CD14-positive monocyte (primary cell): ENCODE measurements at regions not wholly inside any gene's neighbourhood (a gene's known extent, or its start where the extent isn't known, plus 50 kb on each side); places are given as distances from the start of the nearest gene placed in this dataset.

Source experiments
- DNase-seq, 3 donors: peaks; one replicate each; pipeline ENCODE4 v3.0.0-alpha.2; 2011 to 2022
- H2AFZ ChIP-seq: 2 replicates; pipeline ENCODE4 v1.6.0; 2012; ENCODE audit warnings: mild to moderate bottlenecking, low read depth, low read length, inconsistent platforms; ENCODE audit not compliant: insufficient read depth, poor library complexity, severe bottlenecking
- H3K27ac ChIP-seq, 2 donors: 1 replicate in 1 of 2; 2 replicates in 1 of 2; pipeline ENCODE4 v1.5.1; 2012 to 2013; ENCODE audit warnings: low read length in 2 of 2, control low read depth in 1 of 2, inconsistent platforms in 1 of 2, low read depth in 1 of 2, mild to moderate bottlenecking in 1 of 2
- H3K27me3 ChIP-seq, 2 donors: one replicate each; pipeline versions ENCODE4 v1.6.0 to v1.6.1; 2011 to 2013; ENCODE audit warnings: low read length in 2 of 2; ENCODE audit not compliant: control insufficient read depth in 2 of 2, insufficient read depth in 2 of 2
- H3K36me3 ChIP-seq, 2 donors: replicated peaks in 1 of 2; 1 replicate in 1 of 2; 2 replicates in 1 of 2; pipeline versions ENCODE4 v1.5.1 to v1.6.1; 2012 to 2013; ENCODE audit warnings: low read length in 2 of 2, control low read depth in 1 of 2, inconsistent platforms in 1 of 2, mild to moderate bottlenecking in 1 of 2; ENCODE audit not compliant: insufficient read depth in 2 of 2, control insufficient read depth in 1 of 2
- H3K4me1 ChIP-seq, 2 donors: 1 replicate in 1 of 2; 2 replicates in 1 of 2; pipeline versions ENCODE4 v1.5.1 to v1.6.1; 2012 to 2013; ENCODE audit warnings: low read length in 2 of 2, control low read depth in 1 of 2, inconsistent platforms in 1 of 2, mild to moderate bottlenecking in 1 of 2, moderate library complexity in 1 of 2; ENCODE audit not compliant: insufficient read depth in 2 of 2, control insufficient read depth in 1 of 2
- H3K4me2 ChIP-seq: replicated peaks from 2 replicates; pipeline ENCODE3; 2012; ENCODE audit warnings: low read length, moderate library complexity, mild to moderate bottlenecking; ENCODE audit not compliant: poor library complexity, severe bottlenecking; ENCODE audit errors: extremely low read depth
- H3K4me3 ChIP-seq, 3 experiments: fragments of 200-600 bp in 1 of 3; sonication (generic) in 1 of 3; replicated peaks in 1 of 3; 1 replicate in 2 of 3; 2 replicates in 1 of 3; pipeline ENCODE4 v1.5.1; 2011 to 2013; ENCODE audit warnings: low read length in 3 of 3, mild to moderate bottlenecking in 3 of 3, control low read depth in 2 of 3, low read depth in 2 of 3, inconsistent platforms in 1 of 3, moderate library complexity in 1 of 3
- H3K79me2 ChIP-seq: 2 replicates; pipeline ENCODE4 v1.6.0; 2012; ENCODE audit warnings: mild to moderate bottlenecking, control low read depth, inconsistent platforms, low read length, moderate library complexity; ENCODE audit not compliant: insufficient read depth
- H3K9ac ChIP-seq: 2 replicates; pipeline ENCODE4 v1.6.0; 2017; ENCODE audit warnings: low read length, mild to moderate bottlenecking; ENCODE audit not compliant: insufficient read depth, poor library complexity, severe bottlenecking
- H3K9me3 ChIP-seq, 2 donors: replicated peaks in 1 of 2; 1 replicate in 1 of 2; 2 replicates in 1 of 2; pipeline versions ENCODE4 v1.5.1 to v1.6.1; 2012 to 2013; ENCODE audit warnings: low read length in 2 of 2, control low read depth in 1 of 2; ENCODE audit not compliant: control insufficient read depth in 1 of 2, insufficient read depth in 1 of 2
- H4K20me1 ChIP-seq: 2 replicates; pipeline ENCODE4 v1.6.0; 2012; ENCODE audit warnings: mild to moderate bottlenecking, low read length, control low read depth, moderate library complexity; ENCODE audit not compliant: insufficient read depth
- H3K27ac Mint-ChIP-seq, 7 donors: one replicate each; pipeline ENCODE4 v1.8.0; 2020; ENCODE audit warnings: mild to moderate bottlenecking in 7 of 7, mixed read lengths in 7 of 7, moderate library complexity in 6 of 7, inconsistent platforms in 2 of 7
- H3K27me3 Mint-ChIP-seq, 3 donors: one replicate each; pipeline ENCODE4 v1.8.0; 2021 to 2022; ENCODE audit warnings: low read depth in 3 of 3, mild to moderate bottlenecking in 3 of 3, mixed read lengths in 3 of 3, moderate library complexity in 3 of 3, inconsistent platforms in 1 of 3
- H3K36me3 Mint-ChIP-seq, 2 donors: one replicate each; pipeline ENCODE4 v1.8.0; 2020; ENCODE audit warnings: mixed read lengths in 2 of 2, inconsistent platforms in 1 of 2, mild to moderate bottlenecking in 1 of 2
- H3K4me1 Mint-ChIP-seq: one replicate; pipeline ENCODE4 v1.8.0; 2020; ENCODE audit warnings: mild to moderate bottlenecking, mixed read lengths
- H3K4me3 Mint-ChIP-seq, 2 donors: one replicate each; pipeline ENCODE4 v1.8.0; 2020; ENCODE audit warnings: mild to moderate bottlenecking in 2 of 2, mixed read lengths in 2 of 2, moderate library complexity in 1 of 2
- H3K9me3 Mint-ChIP-seq, 7 donors: one replicate each; pipeline ENCODE4 v1.8.0; 2020 to 2022; ENCODE audit warnings: mixed read lengths in 7 of 7, mild to moderate bottlenecking in 6 of 7, moderate library complexity in 6 of 7, inconsistent platforms in 2 of 7
- WGBS: methylation state at CpG from one replicate; pipeline ENCODE4 v1.1.5; 2013; ENCODE audit warnings: missing lambda C conversion rate; ENCODE audit not compliant: insufficient coverage; 5-methylcytosine and 5-hydroxymethylcytosine counted together
- intact Hi-C, 2 donors: fragments of 100-400 bp; cut with micrococcal nuclease; formaldehyde crosslinking; loops; one replicate each; pipeline versions ENCODE4 v1.15.0 to v1.15.1; 2023
- TF ChIP-seq, protein P1 (sequence below): fragments of 200-600 bp; IDR thresholded peaks from one replicate; pipeline ENCODE4 v1.8.0; 2022; ENCODE audit warnings: antibody characterized with exemption, mild to moderate bottlenecking

DNA sequence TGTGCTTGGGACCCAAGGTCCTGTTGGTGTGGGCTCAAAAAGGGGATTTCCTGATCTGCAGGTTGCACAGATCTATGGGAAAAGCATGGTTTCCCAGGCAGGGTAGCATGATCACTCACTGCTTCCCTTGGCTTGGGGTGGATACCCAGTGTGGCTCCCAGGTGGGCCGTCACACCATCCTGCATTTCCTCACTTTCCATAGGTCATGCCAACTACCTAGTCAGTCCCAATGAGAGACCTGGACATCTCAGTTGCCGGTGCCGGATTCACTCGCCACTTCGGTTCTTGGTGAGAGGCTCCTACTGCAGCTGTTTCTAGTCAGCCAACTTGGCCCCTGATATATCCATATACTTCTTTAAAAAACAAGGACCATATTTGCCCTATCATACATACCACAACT lies 503.0 kb downstream of the PCDH17 start:
- Histone ChIP-seq H3K36me3 (no peaks in the 10 kb centered on the region), H3K4me3 (no peak overlapping the region), H3K79me2 (no peaks in the 10 kb centered on the region), H2AFZ (no peak overlapping the region), H3K9ac (no peak overlapping the region), H4K20me1 (no peaks in the 10 kb centered on the region), H3K9me3 (peaks cover 5 to 17% of the 10 kb centered on the region in 2 donors), H3K4me1 (no peaks in the 10 kb centered on the region), H3K27ac (no peak overlapping the region), H3K27me3 (no peaks in the 10 kb centered on the region), H3K4me2 (no peak overlapping the region)
- intact Hi-C loops: no loop called here
- H3K27me3 Mint-ChIP-seq: no peaks in the 10 kb centered on the region
- H3K27ac Mint-ChIP-seq: no peak overlapping the region
- TF ChIP-seq, protein P1, sequence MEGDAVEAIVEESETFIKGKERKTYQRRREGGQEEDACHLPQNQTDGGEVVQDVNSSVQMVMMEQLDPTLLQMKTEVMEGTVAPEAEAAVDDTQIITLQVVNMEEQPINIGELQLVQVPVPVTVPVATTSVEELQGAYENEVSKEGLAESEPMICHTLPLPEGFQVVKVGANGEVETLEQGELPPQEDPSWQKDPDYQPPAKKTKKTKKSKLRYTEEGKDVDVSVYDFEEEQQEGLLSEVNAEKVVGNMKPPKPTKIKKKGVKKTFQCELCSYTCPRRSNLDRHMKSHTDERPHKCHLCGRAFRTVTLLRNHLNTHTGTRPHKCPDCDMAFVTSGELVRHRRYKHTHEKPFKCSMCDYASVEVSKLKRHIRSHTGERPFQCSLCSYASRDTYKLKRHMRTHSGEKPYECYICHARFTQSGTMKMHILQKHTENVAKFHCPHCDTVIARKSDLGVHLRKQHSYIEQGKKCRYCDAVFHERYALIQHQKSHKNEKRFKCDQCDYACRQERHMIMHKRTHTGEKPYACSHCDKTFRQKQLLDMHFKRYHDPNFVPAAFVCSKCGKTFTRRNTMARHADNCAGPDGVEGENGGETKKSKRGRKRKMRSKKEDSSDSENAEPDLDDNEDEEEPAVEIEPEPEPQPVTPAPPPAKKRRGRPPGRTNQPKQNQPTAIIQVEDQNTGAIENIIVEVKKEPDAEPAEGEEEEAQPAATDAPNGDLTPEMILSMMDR: no peak
- DNase-seq: no peak
- peaks cover 4 to 15% (median 10%) of the 10 kb centered on the region in 7 donors for H3K9me3 Mint-ChIP-seq
- 90% methylated on average over 5 of the region's 5 CpGs for WGBS
- no peaks in the 10 kb centered on the region for H3K4me1 Mint-ChIP-seq
- no peak overlapping the region for H3K4me3 Mint-ChIP-seq
- H3K36me3 Mint-ChIP-seq: no peaks in the 10 kb centered on the region

- Mint-ChIP-seq H3K9me3 (peaks cover 0 to 9% (median 6%) of the 10 kb centered on the region in 7 donors), H3K27ac (no peak overlapping the region), H3K36me3 (no peaks in the 10 kb centered on the region), H3K27me3 (no peaks in the 10 kb centered on the region), H3K4me3 (no peak overlapping the region), H3K4me1 (no peaks in the 10 kb centered on the region)
- H3K9ac ChIP-seq: no peak overlapping the region
- H3K27ac ChIP-seq: no peak overlapping the region
- H3K36me3 ChIP-seq: no peaks in the 10 kb centered on the region
- DNase-seq: no peak
- no CpG with 5 or more reads among the region's 1 CpG for WGBS
- no peaks in the 10 kb centered on the region for H3K27me3 ChIP-seq
- TF ChIP-seq, protein P1: no peak
- no peaks in the 10 kb centered on the region for H3K79me2 ChIP-seq
- no peak overlapping the region for H2AFZ ChIP-seq
- H4K20me1 ChIP-seq: no peaks in the 10 kb centered on the region
- no peak overlapping the region for H3K4me2 ChIP-seq
- H3K9me3 ChIP-seq: peaks cover 0 to 10% of the 10 kb centered on the region in 2 donors
- H3K4me1 ChIP-seq: no peaks in the 10 kb centered on the region
- no peak overlapping the region for H3K4me3 ChIP-seq
- intact Hi-C loops: no loop called here
Observed at GRCh38 chr13:58142952-58143351, 511.4 kb downstream of the PCDH17 start.
